ENCODE measurements at regions not wholly inside any gene's neighbourhood (a gene's known extent, or its start where the extent isn't known, plus 50 kb on each side); places are given as distances from the start of the nearest gene placed in this dataset.

DNA sequence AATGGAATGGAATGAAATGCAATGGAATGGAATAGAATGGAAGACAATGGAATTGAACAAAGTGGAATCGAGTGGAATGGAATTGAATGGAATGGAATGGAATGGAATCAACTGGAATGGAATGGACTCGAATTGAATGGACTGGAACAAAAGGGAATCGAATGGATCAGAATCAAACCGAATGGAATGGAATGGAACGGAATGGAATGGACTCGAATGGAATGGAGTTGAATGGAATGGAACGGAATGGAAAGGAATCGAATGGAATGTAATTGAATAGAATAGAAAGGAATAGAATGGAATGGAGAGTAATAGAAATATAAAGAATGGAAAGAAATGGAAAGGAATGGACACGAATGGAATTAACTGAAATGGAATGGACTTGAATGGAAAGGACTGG is 475.2 kb upstream of the WSB1 start:
- Histone ChIP-seq H3K4me3 (no peak overlapping the region), H3K79me2 (ENCODE audit: control insufficient read depth, insufficient read depth, low read length) (no peaks in the 10 kb centered on the region), H3K9ac (ENCODE audit: insufficient read depth in 1 of 2, low read depth in 2 of 2, low read length in 2 of 2) (no peak overlapping the region), H3K27me3 (ENCODE audit: control insufficient read depth in 2 of 2, insufficient read depth in 2 of 2, low read length in 2 of 2) (no peaks in the 10 kb centered on the region), H3K9me1 (ENCODE audit: control insufficient read depth, insufficient read depth, low read length) (no peaks in the 10 kb centered on the region), H3K27ac (ENCODE audit: extremely low read depth, low read depth, low read length) (no peak overlapping the region), H3K9me3 (replicated peaks; ENCODE audit: control insufficient read depth, insufficient read depth, low read depth, low read length) (no peaks in the 10 kb centered on the region; the same call in 1 of the 2 replicates), H4K20me1 (replicated peaks; ENCODE audit: control insufficient read depth, insufficient read depth, low read length) (no peaks in the 10 kb centered on the region), H3K4me1 (replicated peaks in 1 of 2; ENCODE audit: control insufficient read depth in 2 of 2, insufficient read depth in 2 of 2, low read length in 2 of 2) (no peaks in the 10 kb centered on the region), H2AFZ (ENCODE audit: low read depth, low read length) (no peak overlapping the region), H3K36me3 (ENCODE audit: control insufficient read depth, insufficient read depth, low read length) (no peaks in the 10 kb centered on the region), H3K4me2 (ENCODE audit: insufficient read depth, low read length) (no peak overlapping the region)
- CTCF ChIA-PET (ENCODE audit: low intra/inter-chr PET ratio), result no interaction called here
- FAIRE-seq (no peak), ATAC-seq (no peak), DNase-seq (ENCODE audit: extremely low read depth in 1 of 4, low spot score in 3 of 4) (no peak)
- intact Hi-C loops (cut with micrococcal nuclease), result no loop called here
- in situ Hi-C loops (cut with MboI), result no loop called here
- TF ChIP-seq BRD9 (IDR thresholded peaks at IDR 0.05; ENCODE audit: low read depth, partially characterized antibody), result no peak
- TF ChIP-seq PHB (CRISPR knock-in tag; IDR thresholded peaks at IDR 0.05), result no peak
- TF ChIP-seq PHF21A (IDR thresholded peaks at IDR 0.05; ENCODE audit: borderline replicate concordance, low read depth), result no peak
- no peak for TF ChIP-seq HDAC8 (tag; IDR thresholded peaks at IDR 0.05)
- TF ChIP-seq, protein P1, sequence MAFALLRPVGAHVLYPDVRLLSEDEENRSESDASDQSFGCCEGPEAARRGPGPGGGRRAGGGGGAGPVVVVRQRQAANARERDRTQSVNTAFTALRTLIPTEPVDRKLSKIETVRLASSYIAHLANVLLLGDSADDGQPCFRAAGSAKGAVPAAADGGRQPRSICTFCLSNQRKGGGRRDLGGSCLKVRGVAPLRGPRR (CRISPR knock-in tag; IDR thresholded peaks at IDR 0.05), result no peak
- no peak for TF ChIP-seq NFIC (IDR thresholded peaks at IDR 0.05)
- no peak for TF ChIP-seq TCFL5 (CRISPR knock-in tag; conservative IDR thresholded peaks at IDR 0.05)
- no peak for TF ChIP-seq HIVEP1 (CRISPR knock-in tag; IDR thresholded peaks at IDR 0.05)
- no peak for TF ChIP-seq DACH1 (IDR thresholded peaks at IDR 0.05; ENCODE audit: partially characterized antibody)
- no peak for TF ChIP-seq MYBL2 (IDR thresholded peaks at IDR 0.05; ENCODE audit: low read depth)
- TF ChIP-seq MYBL2 (CRISPR knock-in tag; IDR thresholded peaks at IDR 0.05; ENCODE audit: borderline replicate concordance), result no peak
- TF ChIP-seq MIER1 (IDR thresholded peaks at IDR 0.05; ENCODE audit: low read depth), result no peak
- TF ChIP-seq GABPB1 (CRISPR knock-in tag; IDR thresholded peaks at IDR 0.05), result no peak
- TF ChIP-seq, protein P2, sequence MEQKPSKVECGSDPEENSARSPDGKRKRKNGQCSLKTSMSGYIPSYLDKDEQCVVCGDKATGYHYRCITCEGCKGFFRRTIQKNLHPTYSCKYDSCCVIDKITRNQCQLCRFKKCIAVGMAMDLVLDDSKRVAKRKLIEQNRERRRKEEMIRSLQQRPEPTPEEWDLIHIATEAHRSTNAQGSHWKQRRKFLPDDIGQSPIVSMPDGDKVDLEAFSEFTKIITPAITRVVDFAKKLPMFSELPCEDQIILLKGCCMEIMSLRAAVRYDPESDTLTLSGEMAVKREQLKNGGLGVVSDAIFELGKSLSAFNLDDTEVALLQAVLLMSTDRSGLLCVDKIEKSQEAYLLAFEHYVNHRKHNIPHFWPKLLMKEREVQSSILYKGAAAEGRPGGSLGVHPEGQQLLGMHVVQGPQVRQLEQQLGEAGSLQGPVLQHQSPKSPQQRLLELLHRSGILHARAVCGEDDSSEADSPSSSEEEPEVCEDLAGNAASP (IDR thresholded peaks at IDR 0.05), result no peak
- TF ChIP-seq, protein P3, sequence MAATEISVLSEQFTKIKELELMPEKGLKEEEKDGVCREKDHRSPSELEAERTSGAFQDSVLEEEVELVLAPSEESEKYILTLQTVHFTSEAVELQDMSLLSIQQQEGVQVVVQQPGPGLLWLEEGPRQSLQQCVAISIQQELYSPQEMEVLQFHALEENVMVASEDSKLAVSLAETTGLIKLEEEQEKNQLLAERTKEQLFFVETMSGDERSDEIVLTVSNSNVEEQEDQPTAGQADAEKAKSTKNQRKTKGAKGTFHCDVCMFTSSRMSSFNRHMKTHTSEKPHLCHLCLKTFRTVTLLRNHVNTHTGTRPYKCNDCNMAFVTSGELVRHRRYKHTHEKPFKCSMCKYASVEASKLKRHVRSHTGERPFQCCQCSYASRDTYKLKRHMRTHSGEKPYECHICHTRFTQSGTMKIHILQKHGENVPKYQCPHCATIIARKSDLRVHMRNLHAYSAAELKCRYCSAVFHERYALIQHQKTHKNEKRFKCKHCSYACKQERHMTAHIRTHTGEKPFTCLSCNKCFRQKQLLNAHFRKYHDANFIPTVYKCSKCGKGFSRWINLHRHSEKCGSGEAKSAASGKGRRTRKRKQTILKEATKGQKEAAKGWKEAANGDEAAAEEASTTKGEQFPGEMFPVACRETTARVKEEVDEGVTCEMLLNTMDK (IDR thresholded peaks at IDR 0.05; ENCODE audit: borderline replicate concordance, insufficient read depth, low read depth, low read length, poor library complexity, severe bottlenecking), result no peak
- TF ChIP-seq MAFK (IDR thresholded peaks at IDR 0.05; ENCODE audit: low read length), result no peak
- no peak for TF ChIP-seq OTX1 (CRISPR knock-in tag; IDR thresholded peaks at IDR 0.05)
- TF ChIP-seq ZNF699 (CRISPR knock-in tag; IDR thresholded peaks at IDR 0.05; ENCODE audit: insufficient replicate concordance), result no peak
- no peak for TF ChIP-seq SREBF1 (IDR thresholded peaks at IDR 0.05; ENCODE audit: borderline replicate concordance, low read depth, low read length)
- no peak for TF ChIP-seq MAZ (CRISPR knock-in tag; conservative IDR thresholded peaks at IDR 0.05 in 1 of 2, IDR thresholded peaks at IDR 0.05 in 1 of 2)
- POLR2A ChIA-PET, result no interaction called here
- under 1% methylated on average over 9 of the region's 9 CpGs for WGBS (ENCODE audit: insufficient coverage, low coverage, missing lambda C conversion rate)
- BruUV-seq (replicated peaks), result no TSS peak
